ENCODE measurements at regions not wholly inside any gene's neighbourhood (a gene's known extent, or its start where the extent isn't known, plus 50 kb on each side); places are given as distances from the start of the nearest gene placed in this dataset.
A peak's percentile ranks its signal among the peaks of the same experiment; 100 is the strongest.

GRCh38 chr12:93121729-93122488 is 192.8 kb upstream of the EEA1 start:
- DNase-seq, result no peak
- Histone ChIP-seq H3K4me1 (ENCODE audit: control insufficient read depth in 2 of 3, insufficient read depth in 2 of 3, low read depth in 1 of 3, low read length in 3 of 3) (peaks cover 3 to 25% (median 6%) of the 10 kb centered on the region in 3 donors), H3K9me3 (ENCODE audit: control insufficient read depth in 2 of 3, insufficient read depth in 1 of 3, low read length in 3 of 3) (no peaks in the 10 kb centered on the region), H3K27ac (ENCODE audit: low read depth in 2 of 2, low read length in 2 of 2) (peak overlapping the region; percentile 74 to 80), H3K27me3 (ENCODE audit: control insufficient read depth, insufficient read depth, low read length) (no peaks in the 10 kb centered on the region), H3K4me3 (ENCODE audit: low read length in 3 of 3) (peak overlapping the region in 1 of 3 donors; percentile 8), H3K36me3 (ENCODE audit: control insufficient read depth in 2 of 3, insufficient read depth in 3 of 3, low read length in 3 of 3) (no peaks in the 10 kb centered on the region), H3K9ac (ENCODE audit: low read length in 3 of 3) (peak overlapping the region in 1 of 3 donors; percentile 34)
- no peak for TF ChIP-seq CTCF (IDR thresholded peaks at IDR 0.05; ENCODE audit: borderline replicate concordance, extremely low read depth, insufficient read depth)
- intact Hi-C loops (cut with DNase I), result no loop called here
- FAIRE-seq, result no peak

GRCh38 chr12:93122569-93123091 is 193.5 kb upstream of the EEA1 start:
- Histone ChIP-seq H3K4me1 (ENCODE audit: control insufficient read depth in 2 of 3, insufficient read depth in 2 of 3, low read depth in 1 of 3, low read length in 3 of 3) (peaks cover 3 to 25% (median 6%) of the 10 kb centered on the region in 3 donors), H3K9me3 (ENCODE audit: control insufficient read depth in 2 of 3, insufficient read depth in 1 of 3, low read length in 3 of 3) (no peaks in the 10 kb centered on the region), H3K9ac (ENCODE audit: low read length in 3 of 3) (peak overlapping the region in 1 of 3 donors; percentile 34), H3K27me3 (ENCODE audit: control insufficient read depth, insufficient read depth, low read length) (no peaks in the 10 kb centered on the region), H3K27ac (ENCODE audit: low read depth in 2 of 2, low read length in 2 of 2) (peak overlapping the region; percentile 74 to 80), H3K36me3 (ENCODE audit: control insufficient read depth in 2 of 3, insufficient read depth in 3 of 3, low read length in 3 of 3) (no peaks in the 10 kb centered on the region), H3K4me3 (ENCODE audit: low read length in 3 of 3) (no peak overlapping the region)
- peak; percentile 30 for FAIRE-seq
- intact Hi-C loops (cut with DNase I), result no loop called here
- TF ChIP-seq CTCF (IDR thresholded peaks at IDR 0.05; ENCODE audit: borderline replicate concordance, extremely low read depth, insufficient read depth), result no peak
- peak in 4 of 5 donors; percentile 37 to 91 (median 76) for DNase-seq

- H3K36me3 ChIP-seq (ENCODE audit: control insufficient read depth in 2 of 3, insufficient read depth in 3 of 3, low read length in 3 of 3), result no peaks in the 10 kb centered on the region
- no peak for TF ChIP-seq CTCF (IDR thresholded peaks at IDR 0.05; ENCODE audit: borderline replicate concordance, extremely low read depth, insufficient read depth)
- H3K4me3 ChIP-seq (ENCODE audit: low read length in 3 of 3), result no peak overlapping the region
- no peak overlapping the region for H3K27ac ChIP-seq (ENCODE audit: low read depth in 2 of 2, low read length in 2 of 2)
- no peaks in the 10 kb centered on the region for H3K27me3 ChIP-seq (ENCODE audit: control insufficient read depth, insufficient read depth, low read length)
- DNase-seq (no peak), FAIRE-seq (no peak)
- intact Hi-C loops (cut with DNase I), result no loop called here
- H3K9ac ChIP-seq (ENCODE audit: low read length in 3 of 3), result no peak overlapping the region
- H3K4me1 ChIP-seq (ENCODE audit: control insufficient read depth in 2 of 3, insufficient read depth in 2 of 3, low read depth in 1 of 3, low read length in 3 of 3), result peaks cover 3 to 24% (median 9%) of the 10 kb centered on the region in 3 donors
- no peaks in the 10 kb centered on the region for H3K9me3 ChIP-seq (ENCODE audit: control insufficient read depth in 2 of 3, insufficient read depth in 1 of 3, low read length in 3 of 3)
Measured at GRCh38 chr12:93125126-93125525, 196.0 kb upstream of the EEA1 start.

Measured in kidney (tissue), 13 donors.